ENCODE measurements at regions not wholly inside any gene's neighbourhood (a gene's known extent, or its start where the extent isn't known, plus 50 kb on each side); places are given as distances from the start of the nearest gene placed in this dataset.

DNA sequence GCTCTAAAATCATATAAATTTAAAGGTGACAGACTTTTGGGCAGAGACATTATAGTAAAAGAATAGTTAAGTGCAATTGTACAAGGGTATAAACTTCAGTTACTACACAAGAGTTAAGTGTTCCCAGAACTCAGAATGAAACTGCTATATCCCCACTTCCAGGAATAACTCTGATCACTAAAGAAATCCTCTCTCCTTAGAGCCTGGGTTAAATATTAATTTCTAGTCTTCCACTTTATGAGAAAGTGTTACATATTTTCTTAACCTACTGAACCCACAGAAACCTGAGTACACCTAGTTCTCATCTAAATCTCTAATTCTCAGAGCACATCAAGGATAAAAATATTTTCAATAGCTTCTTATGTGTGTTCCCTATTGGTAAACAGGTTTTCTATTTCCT is 99.1 kb upstream of the USP38 start:
- TF ChIP-seq, protein P1, sequence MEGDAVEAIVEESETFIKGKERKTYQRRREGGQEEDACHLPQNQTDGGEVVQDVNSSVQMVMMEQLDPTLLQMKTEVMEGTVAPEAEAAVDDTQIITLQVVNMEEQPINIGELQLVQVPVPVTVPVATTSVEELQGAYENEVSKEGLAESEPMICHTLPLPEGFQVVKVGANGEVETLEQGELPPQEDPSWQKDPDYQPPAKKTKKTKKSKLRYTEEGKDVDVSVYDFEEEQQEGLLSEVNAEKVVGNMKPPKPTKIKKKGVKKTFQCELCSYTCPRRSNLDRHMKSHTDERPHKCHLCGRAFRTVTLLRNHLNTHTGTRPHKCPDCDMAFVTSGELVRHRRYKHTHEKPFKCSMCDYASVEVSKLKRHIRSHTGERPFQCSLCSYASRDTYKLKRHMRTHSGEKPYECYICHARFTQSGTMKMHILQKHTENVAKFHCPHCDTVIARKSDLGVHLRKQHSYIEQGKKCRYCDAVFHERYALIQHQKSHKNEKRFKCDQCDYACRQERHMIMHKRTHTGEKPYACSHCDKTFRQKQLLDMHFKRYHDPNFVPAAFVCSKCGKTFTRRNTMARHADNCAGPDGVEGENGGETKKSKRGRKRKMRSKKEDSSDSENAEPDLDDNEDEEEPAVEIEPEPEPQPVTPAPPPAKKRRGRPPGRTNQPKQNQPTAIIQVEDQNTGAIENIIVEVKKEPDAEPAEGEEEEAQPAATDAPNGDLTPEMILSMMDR (IDR thresholded peaks at IDR 0.05), result no peak
- no peak for TF ChIP-seq POLR2A (IDR thresholded peaks at IDR 0.05)
